Activated naive CD8-positive, alpha-beta T cell treated with anti-CD3 and anti-CD28 coated beads, Interleukin-2, amount 50 U/mL, for 16 hours (primary cell): ENCODE measurements at regions not wholly inside any gene's neighbourhood (a gene's known extent, or its start where the extent isn't known, plus 50 kb on each side); places are given as distances from the start of the nearest gene placed in this dataset.
"Not testable (repeated sequence)": the region's sequence is repeated elsewhere in the genome, so short reads cannot be mapped to it uniquely, and the experiment has no call there.

ENCODE experiments used
- DNase-seq: peaks from one replicate; pipeline ENCODE4 v3.0.0-alpha.2; 2020; ENCODE audit warnings: low read depth, low spot score

DNA sequence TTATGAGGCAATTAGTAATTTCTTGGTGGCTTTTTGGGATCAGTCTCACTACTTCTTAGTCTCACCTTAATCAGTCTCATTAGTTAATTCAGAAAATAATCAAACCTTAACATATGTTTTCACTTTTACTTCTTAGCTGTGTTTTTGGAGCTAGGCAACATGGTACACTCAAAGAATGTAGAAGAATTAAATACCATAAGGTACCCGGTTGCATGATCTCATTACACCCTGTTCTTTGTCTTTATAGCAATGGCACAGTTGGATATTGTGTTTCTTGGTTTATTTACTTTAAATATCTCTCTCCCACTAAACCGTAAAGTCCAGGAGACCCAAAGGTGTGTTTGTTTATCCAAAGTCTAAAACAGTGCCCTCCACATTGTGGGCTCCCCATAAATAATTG, 132.3 kb downstream of the TNFSF18 start:
- DNase-seq, result no peak

DNA sequence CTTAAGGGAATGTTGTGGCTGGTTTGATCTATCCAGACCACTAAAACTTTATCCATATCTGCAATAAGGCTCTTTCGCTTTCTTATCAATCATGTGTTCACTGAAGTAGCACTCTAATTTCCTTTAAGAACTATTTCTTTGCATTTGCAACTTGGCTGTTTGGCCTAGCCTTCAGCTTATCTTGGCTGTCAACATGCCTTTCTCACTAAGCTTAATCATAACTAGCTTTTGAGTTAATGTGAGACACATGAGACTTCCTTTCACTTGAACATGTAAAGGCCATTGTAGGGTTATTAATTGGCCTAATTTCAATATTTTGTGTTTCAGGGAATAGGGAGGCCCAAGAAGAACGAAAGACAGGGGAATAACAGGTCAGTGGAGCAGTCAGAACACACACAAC, 124.7 kb downstream of the TNFSF18 start:
- DNase-seq, result no peak

DNA sequence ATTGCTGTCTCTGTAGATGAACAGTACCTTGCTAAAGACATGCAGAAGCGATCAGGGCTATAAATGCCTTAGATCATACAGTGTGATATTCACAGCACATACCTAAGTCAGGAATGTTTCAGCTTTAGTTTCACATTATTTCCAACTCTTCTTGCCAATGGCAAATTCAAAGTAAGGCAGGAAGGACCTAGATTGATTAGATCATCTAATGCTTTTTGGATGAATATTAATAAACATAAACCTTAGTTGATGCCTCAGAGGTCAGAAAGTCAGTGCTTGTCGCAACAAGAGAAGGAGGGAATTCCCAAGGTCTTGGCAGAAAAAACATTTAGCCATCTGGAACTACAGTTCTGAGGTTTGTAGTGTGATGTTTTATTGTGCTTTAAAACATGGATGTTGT, 122.3 kb downstream of the TNFSF18 start:
- no peak for DNase-seq

DNA sequence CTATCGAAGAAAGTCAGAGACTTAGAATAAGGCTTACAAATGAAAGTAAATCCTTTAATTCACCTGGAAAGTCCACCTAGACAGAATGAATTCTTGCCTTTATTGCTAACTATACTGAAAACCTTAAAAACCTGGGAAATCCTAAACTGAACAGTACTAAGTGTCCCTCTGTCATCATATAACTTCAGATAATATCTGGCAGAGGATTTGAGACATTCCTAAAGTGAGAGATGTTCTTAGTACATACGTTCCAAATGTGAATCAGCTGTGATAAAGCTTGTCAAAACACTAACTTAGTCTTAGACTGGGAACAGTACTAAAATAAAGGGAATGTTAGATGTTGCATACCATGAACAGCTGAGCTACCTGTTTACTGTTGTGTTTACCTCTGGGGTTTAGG, 121.7 kb downstream of the TNFSF18 start:
- no peak for DNase-seq

DNA sequence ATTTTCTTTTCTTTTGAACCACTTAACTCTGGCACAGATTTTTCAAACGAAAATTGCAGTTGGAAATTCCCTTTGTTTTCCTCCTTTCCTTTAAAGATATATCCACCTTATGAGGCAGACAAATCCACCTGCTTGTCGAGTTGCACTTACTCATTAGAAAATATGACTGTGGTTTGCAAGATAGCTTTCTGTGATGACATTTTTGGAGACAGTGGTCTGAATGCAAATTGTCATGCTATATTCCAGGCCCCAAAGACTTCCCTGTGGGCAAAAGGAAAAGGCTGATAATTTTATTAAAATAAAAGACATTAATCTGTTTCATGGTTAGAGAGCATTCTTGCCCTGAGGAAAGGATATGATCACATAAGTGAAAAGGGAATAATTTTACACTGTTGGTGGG, 120.6 kb downstream of the TNFSF18 start:
- no peak for DNase-seq

DNA sequence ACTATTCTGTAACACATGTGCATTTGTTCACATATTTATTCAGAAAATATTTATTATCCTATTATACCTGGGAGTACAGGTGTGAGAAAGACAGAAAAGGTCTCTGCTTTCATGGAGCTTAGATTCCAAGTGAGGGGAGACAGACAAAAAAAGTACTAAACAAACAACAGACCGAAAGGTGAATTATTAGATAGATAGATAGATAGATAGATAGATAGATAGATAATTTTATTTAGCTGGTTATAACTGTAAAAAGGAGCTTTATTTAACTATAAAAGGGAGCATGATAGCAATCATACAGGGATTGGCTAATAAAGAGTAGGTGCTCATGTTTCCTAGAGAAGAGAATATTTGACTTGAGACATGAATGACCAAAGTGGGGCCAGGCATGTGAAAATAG, 119.4 kb downstream of the TNFSF18 start:
- no peak for DNase-seq

DNA sequence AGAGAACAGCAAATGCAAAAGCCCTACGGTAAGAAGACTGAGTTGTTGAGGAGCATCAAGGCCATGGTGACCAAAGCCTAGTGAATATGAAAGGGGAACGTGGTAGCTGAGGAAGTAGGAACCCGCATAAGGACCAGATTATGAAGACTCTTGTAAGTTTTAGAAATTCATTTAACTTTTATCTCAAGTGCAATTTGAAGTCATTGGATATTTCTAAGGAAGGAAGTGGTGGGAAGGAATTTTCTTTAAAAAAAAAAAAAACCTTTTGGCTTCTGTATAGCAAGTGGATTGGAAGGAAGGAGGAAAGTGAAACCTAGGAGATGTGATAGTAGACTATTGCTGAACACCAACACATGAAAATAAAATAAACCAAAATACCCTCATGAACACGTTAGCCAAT, 119.0 kb downstream of the TNFSF18 start:
- DNase-seq, result no peak

DNA sequence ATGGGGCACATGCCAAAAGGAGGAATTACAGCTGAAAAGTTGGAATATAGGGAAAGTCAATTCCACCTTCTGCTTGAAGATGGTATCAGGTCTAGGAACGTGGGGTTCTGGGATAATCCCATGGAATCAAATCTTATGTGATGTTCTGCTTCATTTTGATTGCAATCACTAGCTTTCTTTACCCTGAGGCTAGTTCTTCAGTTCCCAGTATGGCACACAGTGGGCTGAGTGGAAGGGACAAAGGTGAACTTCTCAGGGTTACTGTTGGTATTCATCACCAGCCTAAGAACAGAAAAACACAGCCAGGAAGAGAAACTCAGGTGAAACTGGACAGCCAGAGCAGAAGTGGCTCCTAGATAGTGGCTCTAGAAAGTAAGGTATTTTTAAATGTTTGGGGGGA, 117.8 kb downstream of the TNFSF18 start:
- DNase-seq, result no peak

DNA sequence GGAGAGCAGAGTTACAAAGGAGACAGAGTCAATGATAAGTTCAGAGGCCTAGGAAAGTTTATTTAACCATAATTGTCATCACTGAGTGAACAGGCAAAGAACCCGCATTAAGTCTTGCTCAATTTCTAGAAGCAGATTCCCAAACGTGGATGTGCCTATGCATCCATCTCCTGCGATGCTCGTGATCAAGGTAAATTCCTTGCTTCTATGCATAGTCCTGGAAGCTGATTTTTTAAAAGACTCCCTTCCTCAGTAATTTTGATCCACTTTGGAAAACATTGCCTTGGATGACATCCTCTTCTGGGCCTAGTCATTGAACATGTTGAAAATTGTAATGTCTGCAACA, 116.4 kb downstream of the TNFSF18 start:
- no peak for DNase-seq

DNA sequence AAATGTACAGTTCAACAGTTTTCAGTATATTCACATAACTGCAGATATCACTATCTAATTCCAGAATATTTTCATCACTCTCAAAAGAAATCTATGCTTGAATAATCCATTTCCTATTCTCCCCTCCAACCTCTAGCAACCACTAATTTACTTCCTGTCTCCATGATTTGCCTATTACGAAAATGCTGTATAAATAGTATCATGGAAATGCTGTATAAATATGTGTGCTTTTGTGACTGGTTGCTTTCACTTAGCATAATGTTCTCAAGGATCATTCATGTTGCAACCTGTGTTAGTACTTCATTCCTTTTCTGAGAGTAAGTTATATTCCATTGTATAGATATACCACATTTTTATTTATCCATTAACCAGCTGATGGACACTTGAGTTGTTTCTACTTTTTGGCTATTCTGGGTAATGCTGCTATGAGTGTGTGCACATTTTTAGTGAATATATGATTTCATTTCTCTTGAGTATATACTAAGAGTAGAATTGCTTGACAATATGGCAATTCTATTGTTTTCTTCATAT, 115.6 kb downstream of the TNFSF18 start:
- DNase-seq, result no peak

DNA sequence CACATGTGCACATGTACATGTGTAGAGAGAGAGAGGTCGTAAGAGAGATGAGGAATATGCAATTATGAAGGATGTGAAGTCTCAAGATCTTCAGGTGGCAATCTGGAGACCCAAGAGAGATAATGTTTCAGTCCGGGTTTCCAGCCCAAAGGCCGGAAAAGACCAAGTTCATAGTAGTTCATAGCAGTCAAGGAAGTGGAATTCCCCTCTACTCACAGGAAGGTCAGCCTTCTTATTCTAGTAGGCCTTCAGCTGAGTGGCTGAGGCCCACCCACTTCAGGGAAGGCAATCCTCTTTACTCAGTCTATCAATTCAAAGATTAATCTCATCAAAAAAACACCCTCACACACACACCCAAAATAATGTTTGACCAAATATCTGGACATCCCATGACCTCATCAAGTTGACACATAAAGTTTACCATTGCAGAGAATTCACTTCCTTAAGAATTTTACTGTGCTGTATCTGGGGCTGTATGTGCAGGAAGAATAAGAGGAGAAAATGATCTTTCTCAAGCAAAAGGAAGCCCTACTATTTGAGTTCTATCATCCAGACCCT, 114.6 kb downstream of the TNFSF18 start:
- DNase-seq, result no peak

DNA sequence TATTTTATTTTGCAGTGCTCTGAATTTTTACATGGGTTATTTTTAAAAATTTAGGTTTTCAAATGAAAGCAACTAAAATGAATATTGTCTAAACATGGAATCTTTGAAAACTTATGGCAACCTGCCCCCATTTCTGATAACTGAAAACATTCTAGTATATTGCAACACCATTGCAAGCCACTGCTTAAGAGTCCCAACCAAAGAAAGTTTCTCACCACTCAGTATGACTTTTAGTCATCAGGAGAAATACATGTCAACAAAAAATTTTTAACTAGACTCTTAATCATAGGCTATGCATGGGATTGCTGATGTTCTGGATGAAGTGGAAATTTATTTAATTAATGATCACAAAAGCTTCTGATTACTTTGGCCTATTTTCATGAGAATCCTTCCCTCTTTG, 112.1 kb downstream of the TNFSF18 start:
- no peak for DNase-seq

DNA sequence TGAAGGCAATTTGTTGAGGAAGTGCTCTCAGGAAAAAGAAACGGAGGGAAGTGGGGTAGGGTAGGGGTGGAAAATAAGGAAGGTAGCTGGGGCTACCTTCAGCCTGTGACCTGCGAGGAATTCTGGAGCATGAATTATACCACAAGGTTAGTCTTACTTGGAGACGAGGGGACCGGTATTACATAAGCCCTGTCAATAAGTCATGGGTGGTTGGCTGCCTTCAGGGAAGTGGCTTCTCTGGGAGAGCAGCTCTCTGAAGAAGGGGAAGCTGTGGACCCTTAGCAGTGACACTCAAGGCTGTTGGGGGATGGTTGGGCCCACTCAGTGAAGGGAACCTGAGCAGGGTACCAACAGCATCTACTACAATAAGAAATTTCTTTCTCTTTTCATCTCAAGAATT, 111.3 kb downstream of the TNFSF18 start:
- no peak for DNase-seq

DNA sequence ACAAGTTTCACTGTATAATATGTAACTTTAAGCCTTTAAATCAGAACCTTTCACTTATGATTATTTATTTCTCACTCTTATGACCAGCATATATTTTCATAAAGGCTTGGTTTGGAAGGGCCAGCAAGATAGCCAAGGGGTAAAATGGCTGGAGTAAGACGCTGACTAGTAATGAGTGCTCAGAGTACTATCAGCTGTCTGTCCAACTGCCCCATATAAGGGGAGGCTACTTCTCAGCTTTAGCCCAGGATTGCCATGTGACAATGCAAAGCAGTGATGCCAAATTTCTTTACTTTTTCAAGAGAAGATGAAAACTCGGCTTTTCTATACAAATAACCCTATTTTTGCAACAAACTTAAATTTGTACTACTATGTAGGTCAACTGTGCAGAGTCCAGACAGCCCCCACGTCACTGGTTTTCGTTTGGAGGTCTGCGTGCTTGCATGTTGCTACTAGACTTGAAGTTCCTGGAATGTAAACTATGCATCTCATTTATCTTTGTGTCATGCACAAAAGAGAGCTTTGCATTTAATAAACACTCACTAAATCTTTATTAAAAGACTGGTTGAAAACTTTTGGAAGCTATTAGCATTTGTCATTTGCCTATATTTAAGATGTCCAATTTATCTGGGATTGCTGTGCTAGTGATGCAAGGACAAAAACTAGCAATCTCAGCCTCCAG, 110.4 kb downstream of the TNFSF18 start:
- no peak for DNase-seq

DNA sequence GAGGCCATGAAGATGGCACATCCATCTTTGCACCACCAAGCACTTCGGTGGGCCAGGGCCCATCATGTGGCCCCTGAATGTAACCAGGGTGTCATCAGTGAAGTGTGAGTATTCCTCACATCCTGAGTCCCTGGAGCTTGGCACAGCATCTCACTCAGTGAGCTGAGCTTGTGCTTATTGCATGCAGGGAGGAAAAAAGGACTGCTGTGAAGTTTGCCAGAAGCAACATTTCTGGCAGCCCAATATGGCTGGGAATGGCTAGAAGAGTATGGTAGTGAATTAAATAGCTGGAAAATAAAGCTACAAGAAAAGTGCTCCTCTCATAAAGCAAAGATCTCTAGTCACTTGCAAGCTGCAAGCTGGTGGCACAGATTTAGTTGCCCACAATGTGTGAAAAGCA, 109.3 kb downstream of the TNFSF18 start:
- DNase-seq, result no peak

DNA sequence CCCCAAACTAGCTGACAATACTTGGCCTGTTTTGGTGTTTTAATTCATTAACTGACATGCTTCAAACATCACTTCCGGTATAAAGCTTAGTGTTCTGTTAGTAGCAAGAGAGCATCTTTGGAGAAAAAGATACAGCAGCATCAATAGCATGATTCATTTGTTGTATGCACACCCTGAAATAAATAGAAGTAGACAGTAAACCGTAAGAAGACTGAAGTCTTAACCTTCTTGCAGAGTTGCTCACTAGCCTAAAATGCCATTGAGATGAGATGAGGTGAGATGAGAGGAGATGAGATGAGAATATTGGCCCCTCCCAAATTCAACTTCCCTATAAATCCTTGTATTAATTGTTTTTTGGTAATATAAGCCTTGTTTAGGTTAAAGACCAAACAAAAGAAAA, 108.8 kb downstream of the TNFSF18 start:
- no peak for DNase-seq

DNA sequence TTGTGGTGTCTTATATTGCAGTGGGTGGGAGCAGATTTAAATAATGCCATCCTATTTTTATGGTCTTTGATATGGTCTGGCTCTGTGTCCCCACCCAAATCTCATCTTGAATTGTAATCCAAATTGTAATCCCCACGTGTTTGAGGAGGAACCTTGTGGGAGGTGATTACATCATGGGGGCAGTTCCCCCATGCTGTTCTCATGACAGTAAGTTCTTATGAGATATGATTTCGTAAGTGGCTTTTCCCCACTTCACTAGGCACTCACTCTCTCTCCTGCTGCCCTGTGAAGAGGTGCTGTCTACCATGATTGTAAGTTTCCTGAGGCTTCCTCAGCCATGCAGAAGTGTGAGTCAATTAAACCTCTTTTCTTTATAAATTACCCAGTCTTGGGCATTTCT, 107.6 kb downstream of the TNFSF18 start:
- not testable (repeated sequence) for DNase-seq

DNA sequence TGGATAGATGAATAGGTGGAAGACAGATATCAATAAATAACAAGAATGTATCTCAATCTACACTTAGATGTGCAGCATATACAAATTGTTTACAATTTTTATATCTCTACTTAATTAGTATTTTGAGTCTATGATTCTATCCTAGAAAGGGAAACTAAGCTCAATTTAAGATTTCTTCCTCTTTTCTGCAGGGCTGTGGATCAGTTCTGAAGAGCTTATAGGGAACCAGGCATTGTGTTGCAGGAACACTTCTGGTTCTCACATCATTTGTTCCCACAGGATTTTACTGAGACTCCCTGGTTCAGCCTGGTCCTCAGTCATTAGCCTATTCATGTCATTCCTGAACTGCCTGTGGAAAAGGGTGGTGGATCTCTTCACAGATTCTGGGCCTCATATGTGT, 105.8 kb downstream of the TNFSF18 start:
- DNase-seq, result no peak

DNA sequence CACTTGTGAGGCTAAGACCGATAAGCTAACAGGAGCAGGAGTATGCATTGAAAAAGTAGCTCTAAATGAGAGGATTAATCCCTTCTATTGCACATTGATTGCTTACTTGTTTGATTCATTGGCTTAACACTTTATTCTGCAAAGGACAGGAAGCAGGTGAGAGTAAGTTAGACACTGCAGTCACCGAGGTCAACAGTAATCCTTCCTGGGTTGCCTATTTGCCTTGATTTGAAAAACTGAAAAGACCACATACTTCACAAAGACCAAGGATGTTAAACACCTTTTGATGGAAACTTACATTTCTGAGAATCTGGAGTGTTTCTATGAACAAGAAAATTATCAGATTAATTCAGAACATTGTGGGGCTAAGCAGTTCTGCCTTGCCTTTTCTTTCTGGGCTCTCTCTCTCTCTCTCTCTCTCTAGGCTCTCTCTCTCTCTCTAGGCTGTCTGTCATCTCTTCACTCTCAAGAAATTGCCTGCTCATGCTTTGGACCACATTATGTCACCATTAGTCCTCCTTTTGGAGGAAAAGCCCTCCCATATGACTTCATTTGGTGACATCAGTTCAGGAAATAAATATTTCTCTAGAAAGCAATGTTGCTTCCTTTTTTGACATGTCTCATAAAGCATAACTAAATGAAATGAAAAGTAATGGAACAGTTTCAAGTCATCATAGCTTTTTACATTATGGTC, 103.8 kb downstream of the TNFSF18 start:
- no peak for DNase-seq

DNA sequence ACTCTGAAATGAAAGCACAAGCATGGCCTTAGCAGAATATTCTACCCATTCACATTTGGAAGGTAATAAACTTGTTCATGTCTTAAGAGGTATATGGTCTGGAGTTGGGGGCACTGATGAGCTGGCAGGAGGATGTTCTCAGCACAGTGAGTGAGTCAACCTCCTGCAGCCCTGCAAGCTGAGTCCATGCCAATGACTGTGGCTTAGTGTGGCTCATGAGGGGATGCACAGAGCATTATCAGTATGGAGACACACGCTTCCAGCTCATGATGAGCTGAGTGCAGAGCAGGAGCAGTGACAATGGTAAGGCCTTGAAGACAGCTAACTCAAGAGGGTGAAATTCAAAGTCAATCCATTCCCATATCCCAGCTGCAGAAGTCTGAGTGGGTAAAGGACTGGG, 102.3 kb downstream of the TNFSF18 start:
- no peak for DNase-seq

DNA sequence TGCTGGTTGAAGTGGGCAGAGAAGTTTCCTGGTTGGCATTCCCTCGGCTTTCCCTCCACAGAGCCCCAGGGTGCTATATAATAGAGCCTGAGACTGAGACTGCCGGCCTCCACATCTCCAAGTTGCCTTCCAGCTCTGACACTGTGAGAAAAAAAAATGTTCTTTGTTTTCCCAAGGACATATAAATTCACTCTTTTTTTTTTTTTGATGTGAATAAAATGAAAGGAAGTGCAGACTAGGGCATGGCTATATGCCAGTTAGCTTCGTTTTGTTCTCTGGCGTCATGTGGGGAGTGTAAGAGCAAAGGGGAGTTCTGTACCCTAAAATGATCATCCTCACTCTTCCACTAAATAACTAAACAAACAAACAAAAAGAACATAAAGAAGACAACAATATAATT, 101.6 kb downstream of the TNFSF18 start:
- no peak for DNase-seq

DNA sequence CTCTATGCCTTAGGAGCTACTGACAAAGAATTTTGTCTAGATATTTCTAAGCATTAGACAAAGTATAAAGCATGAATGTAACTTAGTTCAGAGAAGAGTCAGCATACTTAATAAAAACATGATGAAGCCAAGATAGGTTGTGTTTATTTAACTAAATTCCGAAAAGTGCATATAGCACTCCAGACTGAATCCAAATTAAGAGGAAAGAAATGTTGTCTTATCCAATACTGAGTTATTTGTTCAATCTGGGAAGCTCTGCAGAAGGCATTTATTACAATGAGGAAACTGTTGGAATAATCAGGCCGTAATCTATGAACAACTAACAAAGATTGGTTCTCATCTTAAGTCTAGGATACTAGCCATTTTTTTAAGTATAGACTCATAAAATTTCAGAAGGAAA, 100.2 kb downstream of the TNFSF18 start:
- no peak for DNase-seq

DNA sequence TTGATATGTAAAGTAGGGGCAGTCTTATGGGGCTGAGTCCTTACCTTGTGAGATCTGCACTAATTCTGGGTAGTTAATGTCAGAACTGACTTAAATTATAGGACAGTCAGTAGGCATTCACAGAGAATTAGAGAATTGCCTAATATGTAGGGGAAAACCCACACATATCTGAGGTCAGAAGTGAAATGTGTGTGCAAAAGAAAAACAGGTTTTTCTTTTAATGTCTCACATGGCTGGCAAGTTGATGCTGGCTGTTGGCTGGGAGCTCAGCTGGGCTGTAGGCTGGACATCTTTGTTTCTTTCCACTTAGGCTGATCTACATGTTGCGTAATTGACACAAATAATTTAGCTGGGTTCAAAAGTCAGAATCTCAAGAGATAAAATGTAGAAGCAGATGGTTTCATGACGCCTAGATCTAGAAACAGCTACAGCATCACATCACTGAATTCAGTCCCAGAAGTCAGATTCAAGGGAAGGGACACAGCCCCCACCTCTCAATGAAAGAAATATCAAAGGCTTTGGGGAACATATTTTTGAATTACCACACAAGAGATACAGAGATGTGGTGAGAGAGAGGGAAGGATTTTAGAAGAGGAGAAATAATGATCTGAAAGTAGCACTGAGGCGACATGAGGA, 98.9 kb downstream of the TNFSF18 start:
- no peak for DNase-seq
